K562 (cell line): ENCODE measurements at regions not wholly inside any gene's neighbourhood (a gene's known extent, or its start where the extent isn't known, plus 50 kb on each side); places are given as distances from the start of the nearest gene placed in this dataset.

ENCODE experiments used
- ATAC-seq: fragments of 200-7000 bp; cut with Tn5 transposase; 3 replicates; pipeline ENCODE4 v1.9.1; 2020; ENCODE audit warnings: moderate library complexity
- BruUV-seq: library from RNA; stranded (reverse); fragments of 400-500 nt; replicated peaks from 2 replicates; lab custom pipeline; 2021; lab: Mats Ljungman, UMichigan
- CTCF ChIA-PET: fragments of 300-600 bp; formaldehyde crosslinking; extraction: SDS; loops from one replicate; lab custom pipeline; 2021; ENCODE audit warnings: low intra/inter-chr PET ratio; lab: Yijun Ruan, JAX
- POLR2A ChIA-PET: fragments of 300-600, 350-650 bp; sonication (Branson Sonifier 250); formaldehyde crosslinking; extraction: SDS; loops from one replicate; lab custom pipeline; 2021; ENCODE audit warnings: antibody characterized with exemption, inconsistent platforms; lab: Yijun Ruan, JAX
- DNase-seq, 4 experiments: peaks; one replicate each; pipeline versions ENCODE4 v3.0.0 to v3.0.0-alpha.2; 2011 to 2018; ENCODE audit warnings: low spot score in 3 of 4, mixed read lengths in 3 of 4; ENCODE audit errors: extremely low read depth in 1 of 4
- FAIRE-seq: peaks from 2 replicates; lab custom pipeline; 2011; peaks lifted over from hg19 to GRCh38; lab: Jason Lieb, UNC
- H2AFZ ChIP-seq: 2 replicates; pipeline ENCODE4 v1.6.0; 2011; ENCODE audit warnings: low read depth, low read length, control low read depth, inconsistent platforms
- H3K27ac ChIP-seq: fragments of 200-600 bp; 3 replicates; pipeline ENCODE4 v1.8.0; 2011; ENCODE audit warnings: low read depth, mild to moderate bottlenecking, control low read depth, inconsistent platforms, low read length, moderate library complexity, mixed read lengths; ENCODE audit errors: extremely low read depth
- H3K27me3 ChIP-seq, 2 experiments: fragments of 300-600 bp in 1 of 2; 2 replicates in 1 of 2; 3 replicates in 1 of 2; pipeline versions ENCODE4 v1.6.0 to v1.8.0; 2011; ENCODE audit warnings: inconsistent platforms in 2 of 2, low read length in 2 of 2, mild to moderate bottlenecking in 1 of 2, mixed read lengths in 1 of 2, moderate library complexity in 1 of 2; ENCODE audit not compliant: control insufficient read depth in 2 of 2, insufficient read depth in 2 of 2
- H3K36me3 ChIP-seq: fragments of 300-600 bp; 3 replicates; pipeline ENCODE4 v1.8.0; 2011; ENCODE audit warnings: mild to moderate bottlenecking, low read length, inconsistent platforms; ENCODE audit not compliant: control insufficient read depth, insufficient read depth
- H3K4me1 ChIP-seq, 2 experiments: fragments of 200-600 bp in 1 of 2; replicated peaks in 1 of 2; 2 replicates in 1 of 2; 3 replicates in 1 of 2; pipeline versions ENCODE4 v1.5.1 to v1.8.0; 2011; ENCODE audit warnings: inconsistent platforms in 2 of 2, low read length in 2 of 2, mild to moderate bottlenecking in 1 of 2, mixed read lengths in 1 of 2, moderate library complexity in 1 of 2; ENCODE audit not compliant: control insufficient read depth in 2 of 2, insufficient read depth in 2 of 2
- H3K4me2 ChIP-seq: 2 replicates; pipeline ENCODE4 v1.6.1; 2011; ENCODE audit warnings: low read length, control low read depth, inconsistent platforms, mixed read lengths; ENCODE audit not compliant: insufficient read depth
- H3K4me3 ChIP-seq: fragments of 200-600 bp; sonication (generic), shearing (Covaris generic); 2 replicates; pipeline ENCODE4 v1.5.1; 2016; ENCODE audit warnings: control low read depth, inconsistent platforms
- H3K79me2 ChIP-seq: fragments of 200-600 bp; 3 replicates; pipeline ENCODE4 v1.8.0; 2011; ENCODE audit warnings: low read length, inconsistent platforms; ENCODE audit not compliant: control insufficient read depth, insufficient read depth
- H3K9ac ChIP-seq, 2 experiments: 2 replicates each; pipeline versions ENCODE4 v1.6.0 to v1.6.1; 2011; ENCODE audit warnings: low read depth in 2 of 2, low read length in 2 of 2, control low read depth in 1 of 2, inconsistent platforms in 1 of 2, mild to moderate bottlenecking in 1 of 2, mixed read lengths in 1 of 2; ENCODE audit not compliant: insufficient read depth in 1 of 2
- H3K9me1 ChIP-seq: one replicate; pipeline ENCODE4 v1.6.0; 2011; ENCODE audit warnings: inconsistent platforms, mild to moderate bottlenecking, low read length, moderate library complexity; ENCODE audit not compliant: control insufficient read depth, insufficient read depth
- H3K9me3 ChIP-seq: replicated peaks from 2 replicates; pipeline ENCODE4 v1.5.1; 2011; ENCODE audit warnings: low read depth, low read length, inconsistent platforms; ENCODE audit not compliant: control insufficient read depth, insufficient read depth
- H4K20me1 ChIP-seq: replicated peaks from 2 replicates; pipeline ENCODE4 v1.6.1; 2011; ENCODE audit warnings: low read length, inconsistent platforms, mixed read lengths; ENCODE audit not compliant: control insufficient read depth, insufficient read depth
- ATF7 ChIP-seq: fragments of 450-650 bp; IDR thresholded peaks from 2 replicates; pipeline ENCODE4 v1.7.1; 2014; ENCODE audit warnings: mild to moderate bottlenecking, moderate library complexity
- CEBPG ChIP-seq, 3 experiments: fragments of 200-800 bp in 1 of 3; sonication (Bioruptor generic) in 1 of 3; sonication (generic) in 1 of 3; formaldehyde crosslinking in 1 of 3; IDR thresholded peaks in 2 of 3; conservative IDR thresholded peaks in 1 of 3; 2 replicates each; pipeline versions ENCODE4 v1.6.1 to v1.8.0; 2016 to 2022; ENCODE audit warnings: missing compliant biosample characterization in 2 of 3, missing genetic modification characterization in 2 of 3, mild to moderate bottlenecking in 1 of 3, missing genetic modification reagents in 1 of 3
- GTF3C2 ChIP-seq: IDR thresholded peaks from 3 replicates; pipeline ENCODE4 v1.6.1; 2011; ENCODE audit warnings: borderline replicate concordance, mild to moderate bottlenecking, moderate library complexity; ENCODE audit not compliant: insufficient read length; ENCODE audit errors: extremely low read depth
- KLF10 ChIP-seq: fragments of 250-450 bp; sonication (Bioruptor Pico); IDR thresholded peaks from 2 replicates; pipeline ENCODE4 v1.6.1; 2021; ENCODE audit warnings: matching md5 sums
- MED1 ChIP-seq: sonication (generic); formaldehyde crosslinking; IDR thresholded peaks from 2 replicates; pipeline ENCODE4 v1.8.1; 2023; ENCODE audit warnings: missing genetic modification reagents, borderline replicate concordance
- RFX7 ChIP-seq: fragments of 250-450 bp; sonication (Bioruptor Pico); IDR thresholded peaks from 2 replicates; pipeline ENCODE4 v1.5.1; 2021; ENCODE audit warnings: mild to moderate bottlenecking
- RREB1 ChIP-seq: fragments of 250-450 bp; sonication (Bioruptor Pico); IDR thresholded peaks from 2 replicates; pipeline ENCODE4 v1.4.0; 2020
- SMARCE1 ChIP-seq: fragments of 450-650 bp; IDR thresholded peaks from 2 replicates; pipeline ENCODE4 v1.7.1; 2016; ENCODE audit warnings: mild to moderate bottlenecking
- TAF1 ChIP-seq: IDR thresholded peaks from 2 replicates; pipeline ENCODE4 v1.6.1; 2011; ENCODE audit warnings: mild to moderate bottlenecking, low read length, moderate library complexity; ENCODE audit not compliant: insufficient read depth, control insufficient read depth, severe bottlenecking; ENCODE audit errors: extremely low read depth
- ZNF436 ChIP-seq: fragments of 250-450, 450-650 bp; sonication (Bioruptor Pico); formaldehyde crosslinking; IDR thresholded peaks from 2 replicates; pipeline ENCODE4 v1.7.0; 2020; ENCODE audit warnings: mild to moderate bottlenecking
- WGBS: fragments of 100-300 bp; shearing (Covaris generic); methylation state at CpG from one replicate; pipeline ENCODE4 v1.1.6; 2016; ENCODE audit warnings: low coverage, mixed read lengths; ENCODE audit not compliant: insufficient coverage; ENCODE audit errors: missing lambda C conversion rate; 5-methylcytosine and 5-hydroxymethylcytosine counted together
- in situ Hi-C: fragments of 300-500 bp; cut with MboI; formaldehyde crosslinking; loops from 4 replicates; pipeline ENCODE4 v1.15.0; 2018; ENCODE audit warnings: inconsistent platforms, mixed read lengths
- intact Hi-C: fragments of 100-400 bp; cut with micrococcal nuclease; formaldehyde crosslinking; loops from 2 replicates; pipeline ENCODE4 v1.14.2; 2022

GRCh38 chr6:51553246-51554015 is 534.0 kb downstream of the PKHD1 start (continued):
- TF ChIP-seq RREB1 (CRISPR knock-in tag) (no peak), CEBPG (CRISPR knock-in tag; IDR thresholded peaks at IDR 0.05) (no peak), CEBPG (tag; conservative IDR thresholded peaks at IDR 0.05 in 1 of 2, IDR thresholded peaks at IDR 0.05 in 1 of 2) (no peak), ZNF436 (no peak)

- POLR2A ChIA-PET: interaction anchor here (0.8 kb wide), 1 partner anchor 787 kb away, joined by 3 read pairs; no protein-coding TSS in a partner anchor
- H4K20me1 ChIP-seq: no peaks in the 10 kb centered on the region
- H3K9ac ChIP-seq: no peak overlapping the region
- in situ Hi-C loops (no loop called here), intact Hi-C loops (no loop called here)
- H3K27ac ChIP-seq: no peak overlapping the region
- no TSS peak for BruUV-seq
- no peak overlapping the region for H3K4me3 ChIP-seq
- H2AFZ ChIP-seq: no peak overlapping the region
- no peak overlapping the region for H3K4me2 ChIP-seq
- CTCF ChIA-PET: no interaction called here
- H3K79me2 ChIP-seq: no peaks in the 10 kb centered on the region
- no peaks in the 10 kb centered on the region for H3K36me3 ChIP-seq
- no peaks in the 10 kb centered on the region for H3K9me3 ChIP-seq
- H3K27me3 ChIP-seq: no peaks in the 10 kb centered on the region
- DNase-seq: no peak
- no peaks in the 10 kb centered on the region for H3K4me1 ChIP-seq
- ATAC-seq: no peak
- WGBS: 7% methylated on average over 3 of the region's 3 CpGs
- no peak for FAIRE-seq
- no peaks in the 10 kb centered on the region for H3K9me1 ChIP-seq
- TF ChIP-seq GTF3C2 (no peak), TAF1 (no peak), ATF7 (peak; percentile 26; the same call in 1 of the 2 replicates), ZNF436 (no peak), KLF10 (CRISPR knock-in tag) (no peak), RFX7 (no peak), MED1 (CRISPR knock-in tag) (no peak), SMARCE1 (no peak)
Observed at GRCh38 chr6:51554029-51554428, 533.4 kb downstream of the PKHD1 start.
